Skeletal muscle tissue (tissue), 3 donors: ENCODE measurements at regions not wholly inside any gene's neighbourhood (a gene's known extent, or its start where the extent isn't known, plus 50 kb on each side); places are given as distances from the start of the nearest gene placed in this dataset.
"Not testable (repeated sequence)": the region's sequence is repeated elsewhere in the genome, so short reads cannot be mapped to it uniquely, and the experiment has no call there.

Source experiments
- H3K27ac ChIP-seq: one replicate; pipeline ENCODE4 v1.7.0; 2013; ENCODE audit warnings: mild to moderate bottlenecking, low read depth, low read length, inconsistent platforms
- H3K27me3 ChIP-seq, 3 donors: one replicate each; pipeline ENCODE4 v1.7.0; 2013; ENCODE audit warnings: low read length in 3 of 3; ENCODE audit not compliant: control insufficient read depth in 3 of 3, insufficient read depth in 3 of 3
- H3K36me3 ChIP-seq, 3 donors: one replicate each; pipeline ENCODE4 v1.7.0; 2013; ENCODE audit warnings: low read length in 3 of 3; ENCODE audit not compliant: control insufficient read depth in 3 of 3, insufficient read depth in 3 of 3
- H3K4me1 ChIP-seq, 3 donors: one replicate each; pipeline ENCODE4 v1.7.0; 2013; ENCODE audit warnings: low read length in 3 of 3, mild to moderate bottlenecking in 3 of 3; ENCODE audit not compliant: control insufficient read depth in 3 of 3, insufficient read depth in 3 of 3
- H3K4me3 ChIP-seq, 3 donors: one replicate each; pipeline ENCODE4 v1.7.0; 2013; ENCODE audit warnings: low read length in 3 of 3
- H3K9ac ChIP-seq, 3 donors: one replicate each; pipeline ENCODE4 v1.7.0; 2013; ENCODE audit warnings: low read length in 3 of 3, mild to moderate bottlenecking in 3 of 3, moderate library complexity in 2 of 3, low read depth in 1 of 3
- H3K9me3 ChIP-seq, 3 donors: one replicate each; pipeline ENCODE4 v1.7.0; 2013; ENCODE audit warnings: low read length in 3 of 3; ENCODE audit not compliant: control insufficient read depth in 3 of 3
- donor health status: Osteomylitis.

GRCh38 chr10:8402576-8402975 lies 348.1 kb downstream of the GATA3 start:
- peaks cover 0 to 4% (median 0%) of the 10 kb centered on the region in 3 donors for H3K27me3 ChIP-seq
- no peaks in the 10 kb centered on the region for H3K9me3 ChIP-seq
- no peaks in the 10 kb centered on the region for H3K36me3 ChIP-seq
- H3K27ac ChIP-seq, result no peak overlapping the region
- no peaks in the 10 kb centered on the region for H3K4me1 ChIP-seq
- H3K4me3 ChIP-seq, result no peak overlapping the region
- H3K9ac ChIP-seq, result no peak overlapping the region

DNA sequence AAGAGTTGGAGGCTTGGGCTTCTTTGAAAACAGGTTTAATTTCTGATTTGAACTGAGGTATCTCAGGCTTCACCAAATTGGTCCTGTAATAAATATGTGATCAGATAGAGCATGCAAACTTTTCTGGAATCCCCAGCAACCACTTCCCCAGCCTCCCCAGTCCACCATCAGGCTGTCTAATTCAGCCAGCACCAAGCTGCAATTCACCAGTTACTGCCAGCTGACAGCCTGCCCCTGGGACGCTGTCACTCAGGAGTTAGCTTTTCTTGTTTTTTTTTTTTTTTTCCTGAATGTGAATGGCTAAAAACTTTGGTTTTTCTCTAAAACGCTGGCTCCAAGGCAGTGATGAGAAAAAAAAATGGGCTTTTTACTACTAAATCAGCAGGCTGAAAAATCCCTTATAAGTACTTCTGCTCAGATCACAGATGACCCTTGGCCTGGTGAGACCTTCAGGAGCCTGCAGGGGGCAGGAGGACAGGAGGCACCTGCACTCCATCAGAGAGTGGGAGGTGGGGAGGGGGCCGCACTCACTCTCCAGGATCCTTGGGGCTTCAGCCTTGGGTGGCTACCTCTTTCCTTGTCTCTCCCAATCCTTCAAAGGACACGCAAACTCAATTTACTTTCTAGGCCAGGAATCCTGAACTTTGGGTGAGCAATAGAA lies 349.4 kb downstream of the GATA3 start:
- Histone ChIP-seq H3K9ac (no peak overlapping the region), H3K27me3 (peaks cover 0 to 4% (median 0%) of the 10 kb centered on the region in 3 donors), H3K27ac (no peak overlapping the region), H3K4me1 (no peaks in the 10 kb centered on the region), H3K36me3 (no peaks in the 10 kb centered on the region), H3K9me3 (no peaks in the 10 kb centered on the region), H3K4me3 (no peak overlapping the region)

GRCh38 chr10:8404721-8405120 lies 350.2 kb downstream of the GATA3 start:
- Histone ChIP-seq H3K9ac (no peak overlapping the region), H3K9me3 (no peaks in the 10 kb centered on the region), H3K27ac (no peak overlapping the region)

GRCh38 chr10:8405596-8405995 lies 351.1 kb downstream of the GATA3 start:
- H3K9me3 ChIP-seq, result no peaks in the 10 kb centered on the region
- no peak overlapping the region for H3K9ac ChIP-seq
- no peak overlapping the region for H3K4me3 ChIP-seq
- H3K27ac ChIP-seq, result no peak overlapping the region
- H3K36me3 ChIP-seq, result no peaks in the 10 kb centered on the region
- H3K4me1 ChIP-seq, result no peaks in the 10 kb centered on the region
- H3K27me3 ChIP-seq, result no peaks in the 10 kb centered on the region

More at GRCh38 chr10:8404721-8405120, 350.2 kb downstream of the GATA3 start:
- Histone ChIP-seq H3K36me3 (no peaks in the 10 kb centered on the region), H3K27me3 (peaks cover 0 to 4% (median 0%) of the 10 kb centered on the region in 3 donors), H3K4me3 (no peak overlapping the region), H3K4me1 (no peaks in the 10 kb centered on the region)

DNA sequence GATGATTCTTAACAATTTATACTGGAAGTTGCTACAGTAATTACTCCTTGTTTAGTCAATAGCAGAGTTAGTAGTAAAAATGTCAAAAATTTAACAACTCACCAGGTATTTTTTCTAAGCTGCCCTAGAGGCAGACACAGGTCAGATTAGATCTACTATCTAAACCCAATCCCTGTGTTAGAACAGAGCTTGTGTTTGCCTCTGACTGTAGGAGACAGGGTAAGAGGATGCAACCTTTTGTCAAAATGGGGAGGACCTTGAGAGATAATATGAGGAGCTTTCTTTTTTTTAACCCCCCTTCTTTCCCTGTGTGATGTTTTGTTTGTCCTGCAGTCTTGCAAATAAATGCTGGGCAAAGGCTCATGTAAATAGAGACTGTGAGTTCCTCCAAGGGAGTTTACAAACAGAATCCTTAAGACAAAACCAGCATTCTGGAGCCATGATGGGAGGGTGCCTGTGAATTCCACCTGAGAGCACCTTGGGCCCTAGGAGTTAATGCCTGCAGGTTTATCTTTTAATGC lies 353.1 kb downstream of the GATA3 start:
- Histone ChIP-seq H3K36me3 (no peaks in the 10 kb centered on the region), H3K9me3 (no peaks in the 10 kb centered on the region), H3K4me3 (no peak overlapping the region), H3K4me1 (no peaks in the 10 kb centered on the region), H3K9ac (no peak overlapping the region), H3K27me3 (no peaks in the 10 kb centered on the region), H3K27ac (no peak overlapping the region)

DNA sequence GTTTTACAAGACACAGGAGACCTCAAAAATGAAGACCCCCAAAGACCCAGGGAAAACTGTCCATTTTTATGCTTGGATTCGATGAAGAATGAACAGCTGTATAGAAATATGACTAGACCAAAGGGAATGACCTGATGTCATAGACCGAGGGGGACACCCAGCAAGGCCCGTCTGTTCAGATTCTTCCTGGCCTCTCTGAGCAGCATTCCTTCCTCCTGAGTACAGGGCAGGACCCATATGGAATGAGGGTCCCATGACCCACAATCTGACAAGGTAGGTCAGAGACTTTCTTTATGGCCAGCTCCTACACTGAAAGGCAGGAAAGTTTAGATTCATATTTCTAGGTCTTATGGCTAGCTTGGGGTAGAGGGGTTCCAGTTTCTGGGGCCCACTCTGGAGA lies 356.0 kb downstream of the GATA3 start:
- H3K27ac ChIP-seq, result no peak overlapping the region
- no peak overlapping the region for H3K4me3 ChIP-seq
- H3K27me3 ChIP-seq, result no peaks in the 10 kb centered on the region
- no peaks in the 10 kb centered on the region for H3K4me1 ChIP-seq
- no peaks in the 10 kb centered on the region for H3K36me3 ChIP-seq
- H3K9ac ChIP-seq, result no peak overlapping the region
- no peaks in the 10 kb centered on the region for H3K9me3 ChIP-seq

GRCh38 chr10:8412541-8412940 lies 358.1 kb downstream of the GATA3 start:
- Histone ChIP-seq H3K27me3 (no peaks in the 10 kb centered on the region), H3K4me1 (no peaks in the 10 kb centered on the region), H3K9ac (no peak overlapping the region), H3K36me3 (no peaks in the 10 kb centered on the region), H3K4me3 (no peak overlapping the region), H3K27ac (no peak overlapping the region), H3K9me3 (no peaks in the 10 kb centered on the region)

DNA sequence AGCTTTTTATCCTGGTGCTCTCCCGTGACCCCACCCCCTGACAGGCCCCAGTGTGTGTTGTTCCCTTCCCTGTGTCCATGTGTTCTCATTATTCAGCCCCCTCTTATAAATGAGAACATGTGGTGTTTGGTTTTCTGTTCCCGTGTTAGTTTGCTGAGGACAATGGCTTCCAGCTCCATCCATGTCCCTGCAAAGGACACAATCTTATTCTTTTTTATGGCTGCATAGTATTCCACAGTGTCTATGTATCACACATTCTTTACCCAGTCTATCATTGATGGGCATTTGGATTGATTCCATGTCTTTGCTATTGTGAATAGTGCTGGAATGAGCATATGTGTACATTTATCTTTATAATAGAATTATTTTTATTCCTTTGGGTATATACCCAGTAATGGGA lies 360.5 kb downstream of the GATA3 start:
- H3K9ac ChIP-seq, H3K4me3 ChIP-seq, H3K9me3 ChIP-seq, H3K36me3 ChIP-seq, H3K4me1 ChIP-seq, H3K27ac ChIP-seq, H3K27me3 ChIP-seq: not testable (repeated sequence)

DNA sequence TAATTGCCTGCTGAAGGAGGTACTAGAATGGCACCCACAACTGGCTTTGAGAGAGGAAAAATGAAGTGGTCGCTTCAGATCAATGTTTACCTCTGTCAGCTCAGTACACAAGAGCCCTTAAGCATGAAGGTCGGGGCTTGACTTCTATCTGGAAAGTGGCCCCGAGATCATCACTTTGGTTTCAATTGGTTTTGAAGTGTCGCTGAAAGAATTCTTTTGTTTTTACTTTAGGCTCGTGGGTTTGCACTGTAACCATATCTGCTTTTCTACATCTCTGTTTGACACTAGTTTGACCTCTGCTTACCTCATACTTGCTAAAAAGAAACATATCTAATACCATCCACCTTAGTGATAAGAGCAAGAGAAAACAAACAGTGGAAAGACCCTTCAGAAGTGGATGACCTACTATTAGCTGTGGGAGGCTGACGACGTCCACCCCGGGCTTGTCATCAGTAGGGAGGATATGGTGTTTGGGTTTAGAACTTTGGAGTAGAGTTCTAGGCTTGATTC lies 361.8 kb downstream of the GATA3 start:
- Histone ChIP-seq H3K4me3 (no peak overlapping the region), H3K27ac (no peak overlapping the region), H3K36me3 (no peaks in the 10 kb centered on the region), H3K4me1 (no peaks in the 10 kb centered on the region), H3K9ac (no peak overlapping the region), H3K27me3 (no peaks in the 10 kb centered on the region), H3K9me3 (no peaks in the 10 kb centered on the region)

DNA sequence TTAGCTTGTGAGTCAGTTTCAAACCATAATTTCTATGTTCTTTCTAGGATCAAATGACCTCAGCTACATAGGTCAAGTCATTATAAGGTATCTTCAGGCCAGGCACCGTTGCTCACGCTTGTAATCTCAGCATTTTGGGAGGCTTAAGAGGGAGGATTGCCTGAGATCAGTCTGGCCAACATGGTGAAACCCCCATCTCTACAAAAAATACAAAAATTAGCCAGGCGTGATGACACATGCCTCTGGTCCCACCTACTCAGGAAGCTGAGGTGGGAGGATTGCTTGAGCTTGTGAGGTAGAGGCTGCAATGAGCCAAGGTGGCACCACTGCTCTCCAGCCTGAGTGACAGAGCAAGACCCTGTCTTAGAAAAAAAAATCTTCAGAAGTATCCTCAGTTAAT lies 362.3 kb downstream of the GATA3 start:
- H3K27me3 ChIP-seq, result no peaks in the 10 kb centered on the region
- no peaks in the 10 kb centered on the region for H3K9me3 ChIP-seq

More for the DNA sequence above, 362.3 kb downstream of the GATA3 start:
- Histone ChIP-seq H3K9ac (no peak overlapping the region), H3K4me3 (no peak overlapping the region), H3K27ac (no peak overlapping the region), H3K36me3 (no peaks in the 10 kb centered on the region), H3K4me1 (no peaks in the 10 kb centered on the region)
